Right ventricle myocardium inferior (tissue), 1 donor: ENCODE measurements at regions not wholly inside any gene's neighbourhood (a gene's known extent, or its start where the extent isn't known, plus 50 kb on each side); places are given as distances from the start of the nearest gene placed in this dataset.
"Not testable (repeated sequence)": the region's sequence is repeated elsewhere in the genome, so short reads cannot be mapped to it uniquely, and the experiment has no call there.

Source experiments
- ATAC-seq: fragments of 200-7000 bp; cut with Tn5 transposase; one replicate; pipeline ENCODE4 v1.9.1; 2020; ENCODE audit warnings: mild to moderate bottlenecking, moderate library complexity
- DNase-seq: peaks from one replicate; pipeline ENCODE4 v3.0.0; 2021; ENCODE audit errors: missing footprints
- intact Hi-C: fragments of 100-400 bp; cut with DNase I; formaldehyde crosslinking; loops from one replicate; pipeline ENCODE4 v1.11.0; 2022
- donor health status: DM: no; HTN: yes; CAD: no; lungs with severe emphysema.

DNA sequence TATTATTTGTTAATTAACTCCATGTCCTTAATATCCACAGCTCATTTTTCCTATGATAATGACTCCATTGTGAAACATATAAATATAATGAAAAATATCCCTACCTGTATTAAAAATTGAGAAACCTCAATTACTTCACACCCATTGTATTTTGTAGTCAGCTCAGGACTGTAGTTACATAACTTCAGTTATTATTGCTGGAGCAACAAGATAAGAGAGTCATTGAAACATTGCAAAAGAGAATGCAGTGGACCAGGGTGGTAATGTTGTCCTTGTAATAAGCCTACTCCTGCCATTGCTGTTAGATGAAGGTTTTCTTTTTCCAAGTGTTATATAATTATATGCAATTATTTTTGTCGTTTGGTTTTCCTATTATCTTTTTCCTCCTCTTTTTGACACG, 184.4 kb downstream of the PRL start:
- intact Hi-C loops = no loop called here
- ATAC-seq (peak; percentile 78), DNase-seq (no peak)

- no peak for DNase-seq
- peak; percentile 63 for ATAC-seq
Observed at GRCh38 chr6:22113026-22113766, 183.6 kb downstream of the PRL start.

DNA sequence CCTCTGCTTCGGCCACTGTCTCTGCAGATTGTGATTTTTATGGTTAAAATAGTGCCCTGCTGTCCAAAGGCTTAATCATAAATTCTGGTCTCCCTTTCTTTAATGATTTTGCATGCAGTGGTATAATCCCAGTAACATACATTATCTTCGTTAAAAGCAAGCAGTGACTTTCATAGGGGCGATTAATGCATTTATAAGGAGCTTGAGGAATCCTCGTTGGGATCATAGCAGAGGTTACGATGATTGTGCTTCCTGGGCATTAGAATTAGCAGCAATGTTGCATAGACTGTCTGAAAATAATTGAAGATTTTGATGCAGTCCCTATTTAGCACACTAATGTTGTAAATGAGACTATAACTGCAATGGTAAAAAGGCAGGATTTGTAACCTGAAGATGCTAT, 181.3 kb downstream of the PRL start:
- intact Hi-C loops = no loop called here
- DNase-seq (no peak), ATAC-seq (no peak)

More at GRCh38 chr6:22113026-22113766, 183.6 kb downstream of the PRL start:
- intact Hi-C loops = no loop called here

- intact Hi-C loops = no loop called here
- DNase-seq (no peak), ATAC-seq (no peak)
Observed at GRCh38 chr6:22117631-22118030, 179.2 kb downstream of the PRL start.

DNA sequence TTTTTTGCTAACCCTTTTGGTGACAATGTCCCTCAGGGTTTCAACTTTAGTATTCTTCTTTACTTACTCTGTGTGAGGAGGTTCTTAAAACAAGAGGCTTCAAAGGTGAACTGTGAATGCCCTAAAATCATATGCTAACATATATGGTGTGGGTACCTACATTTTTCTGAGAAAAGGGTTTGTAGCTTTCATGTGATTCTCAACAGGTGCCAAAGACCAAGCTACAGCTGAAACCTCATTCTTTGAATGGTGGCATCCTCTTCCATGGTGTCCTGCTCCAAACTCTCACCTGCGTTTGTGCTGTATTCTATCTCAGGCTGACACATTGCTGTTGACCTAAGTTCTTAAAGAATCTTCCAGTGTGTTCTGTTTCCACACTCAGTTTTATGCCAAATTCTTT, 177.3 kb downstream of the PRL start:
- ATAC-seq (no peak), DNase-seq (no peak)
- intact Hi-C loops = no loop called here

GRCh38 chr6:22124756-22125155, 172.1 kb downstream of the PRL start:
- DNase-seq (no peak), ATAC-seq (no peak)
- intact Hi-C loops = no loop called here

- DNase-seq = no peak
- no peak for ATAC-seq
- intact Hi-C loops = no loop called here
Observed at GRCh38 chr6:22126910-22127309, 169.9 kb downstream of the PRL start.

GRCh38 chr6:22129751-22130150, 167.1 kb downstream of the PRL start:
- ATAC-seq (no peak), DNase-seq (no peak)
- intact Hi-C loops = no loop called here

DNA sequence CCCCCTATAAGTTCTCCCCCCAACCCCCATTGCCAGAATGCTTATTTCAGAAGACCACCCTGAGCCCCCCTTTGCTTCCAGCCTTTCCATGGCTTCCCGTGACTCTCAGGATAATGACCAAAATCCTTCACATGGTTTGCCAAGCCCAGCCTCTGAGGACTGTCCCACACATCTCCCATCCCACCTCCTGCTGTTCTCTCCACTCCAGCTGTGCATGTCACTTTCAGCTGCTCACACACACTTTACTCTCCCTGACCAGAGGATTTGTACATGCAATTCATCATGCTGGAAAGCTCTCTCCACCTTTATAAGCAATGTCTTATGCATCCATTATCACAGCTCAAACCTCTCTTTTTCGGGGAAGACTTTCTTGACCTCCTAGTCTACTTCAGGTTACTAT, 164.2 kb downstream of the PRL start:
- ATAC-seq (no peak), DNase-seq (no peak)
- intact Hi-C loops = no loop called here

DNA sequence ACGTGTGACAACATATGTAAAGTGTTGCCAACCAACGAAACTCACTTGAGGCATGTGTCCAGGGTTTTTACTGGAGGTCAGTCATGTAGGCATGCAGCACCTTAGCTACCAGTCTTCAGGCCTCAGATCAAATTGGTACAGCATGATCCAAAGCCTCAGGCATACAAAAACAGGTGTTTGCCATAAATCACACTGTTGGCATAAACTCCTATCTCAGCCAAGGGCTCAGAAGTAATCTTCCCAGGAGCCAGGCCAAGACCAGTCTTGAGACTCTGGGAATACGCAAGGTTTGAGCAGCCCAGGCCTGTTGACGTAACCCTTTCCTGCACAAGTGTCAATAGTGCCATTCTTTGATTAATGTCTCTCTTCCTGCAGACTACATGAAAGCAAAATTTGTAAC, 163.5 kb downstream of the PRL start:
- ATAC-seq (no peak), DNase-seq (no peak)
- intact Hi-C loops = no loop called here

- DNase-seq (no peak), ATAC-seq (no peak)
- intact Hi-C loops = no loop called here
Observed at GRCh38 chr6:22134308-22134707, 162.5 kb downstream of the PRL start.

DNA sequence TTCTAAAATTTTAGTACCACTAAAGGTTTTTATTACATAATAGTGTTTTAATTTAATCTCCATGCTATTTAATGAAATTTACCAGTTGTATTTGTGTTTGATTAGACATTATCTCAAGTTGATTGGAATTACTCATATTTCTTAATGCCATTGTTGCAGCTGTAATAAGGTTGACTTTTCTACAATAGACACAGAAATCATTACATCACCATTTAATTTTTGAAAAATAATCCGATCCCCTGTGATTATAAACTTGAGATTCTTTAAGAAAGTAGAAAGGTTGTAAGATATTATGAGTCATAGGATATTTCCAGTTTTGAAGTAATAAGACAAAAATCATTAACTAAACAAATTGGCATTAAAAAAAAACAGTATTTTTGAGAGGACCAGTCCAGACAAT, 161.4 kb downstream of the PRL start:
- intact Hi-C loops = no loop called here
- no peak for DNase-seq
- ATAC-seq = no peak

- intact Hi-C loops = loop anchor here (10.0 kb wide), 3 partner anchors 156 to 684 kb away; no protein-coding TSS in a partner anchor
- DNase-seq, ATAC-seq: not testable (repeated sequence)
Observed at GRCh38 chr6:22140736-22141135, 156.1 kb downstream of the PRL start.

DNA sequence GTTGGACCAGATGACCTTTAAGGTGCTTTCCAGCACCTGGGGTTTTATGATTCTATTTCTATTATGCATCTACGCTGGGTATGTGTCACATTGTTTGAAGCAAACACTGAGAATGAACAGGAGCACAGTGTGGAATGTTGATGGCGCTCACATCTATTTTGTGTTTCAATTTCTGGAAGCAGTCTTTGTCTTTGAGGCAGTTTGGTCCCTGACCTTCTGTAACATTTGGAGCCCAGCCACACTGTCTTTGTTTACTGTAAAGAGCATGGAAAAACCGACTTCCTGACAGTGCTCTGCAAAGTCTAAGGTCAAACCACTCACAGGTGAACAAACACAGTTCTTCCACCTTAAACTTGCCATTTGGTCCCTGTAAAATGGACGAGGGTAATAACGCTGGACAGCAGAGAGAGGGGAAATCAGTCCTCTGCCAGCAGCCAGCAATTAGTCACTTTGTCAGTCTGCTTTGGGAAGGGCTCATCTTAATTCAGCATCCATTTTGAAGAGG, 155.5 kb downstream of the PRL start:
- DNase-seq (no peak), ATAC-seq (peak; percentile 59)
- intact Hi-C loops = loop anchor here (10.0 kb wide), 3 partner anchors 156 to 684 kb away; no protein-coding TSS in a partner anchor

DNA sequence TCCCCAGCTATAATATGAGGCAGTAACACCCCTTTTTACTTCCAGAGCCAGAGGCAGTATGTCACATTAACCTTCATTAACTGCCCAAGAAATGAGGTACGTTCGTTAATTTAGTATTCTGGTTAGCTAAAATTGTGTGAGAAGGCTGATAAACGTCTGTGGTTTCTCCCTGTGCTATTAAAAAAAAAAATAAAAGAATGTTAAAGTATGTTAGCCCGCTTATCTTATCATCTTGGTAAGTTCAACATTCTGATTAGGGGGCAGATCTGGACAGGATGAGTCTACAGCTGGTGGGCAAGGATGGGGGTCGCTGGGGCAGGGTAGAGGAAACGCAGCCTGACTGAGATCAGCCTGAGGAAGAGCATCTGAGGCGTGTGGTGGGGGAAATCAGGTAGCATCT, 154.0 kb downstream of the PRL start:
- intact Hi-C loops = loop anchor here (10.0 kb wide), 3 partner anchors 158 to 682 kb away; no protein-coding TSS in a partner anchor
- DNase-seq (no peak), ATAC-seq (no peak)

DNA sequence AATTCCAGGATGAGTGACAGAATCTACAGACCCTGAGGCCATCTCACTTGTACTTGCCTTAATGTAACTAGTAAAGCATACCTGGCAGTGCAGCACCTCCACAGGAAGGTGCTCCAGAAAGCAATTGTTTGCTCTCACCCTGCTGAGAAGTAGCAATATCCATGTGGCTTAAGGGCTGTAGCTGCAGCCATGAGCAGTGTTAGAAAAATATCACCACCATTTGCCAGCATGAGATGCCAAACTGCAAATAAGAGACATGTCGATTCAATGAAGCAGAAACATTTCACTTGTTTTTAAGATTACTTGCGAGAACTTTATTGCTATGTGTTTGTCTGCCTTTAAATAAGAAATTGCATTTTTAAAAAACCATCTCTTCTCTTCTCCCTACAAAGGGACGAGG, 151.5 kb downstream of the PRL start:
- ATAC-seq (no peak), DNase-seq (no peak)
- intact Hi-C loops = loop anchor here (5.0 to 10.0 kb wide), 6 partner anchors 78 to 679 kb away; partner anchors contain the start of gene SOX4

- intact Hi-C loops = loop anchor here (5.0 to 10.0 kb wide), 6 partner anchors 79 to 679 kb away; partner anchors contain the start of gene SOX4
- ATAC-seq (peak; percentile 29), DNase-seq (no peak)
Observed at GRCh38 chr6:22145823-22146677, 150.8 kb downstream of the PRL start.

DNA sequence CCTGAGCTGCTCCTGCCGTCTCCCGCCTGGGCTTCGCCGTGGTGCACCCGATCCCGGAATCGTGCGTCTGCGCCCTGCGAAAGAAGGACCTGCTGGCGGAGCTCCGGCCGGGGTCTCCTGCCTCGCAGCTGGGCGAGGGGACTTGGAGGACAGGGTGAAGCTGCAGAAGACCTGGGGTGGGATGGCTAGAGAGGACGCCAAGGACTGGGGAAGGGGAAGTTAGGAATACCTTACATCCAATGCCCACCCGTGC, 150.2 kb downstream of the PRL start:
- intact Hi-C loops = loop anchor here (5.0 to 10.0 kb wide), 6 partner anchors 79 to 678 kb away; partner anchors contain the start of gene SOX4
- DNase-seq = no peak
- ATAC-seq = no peak

DNA sequence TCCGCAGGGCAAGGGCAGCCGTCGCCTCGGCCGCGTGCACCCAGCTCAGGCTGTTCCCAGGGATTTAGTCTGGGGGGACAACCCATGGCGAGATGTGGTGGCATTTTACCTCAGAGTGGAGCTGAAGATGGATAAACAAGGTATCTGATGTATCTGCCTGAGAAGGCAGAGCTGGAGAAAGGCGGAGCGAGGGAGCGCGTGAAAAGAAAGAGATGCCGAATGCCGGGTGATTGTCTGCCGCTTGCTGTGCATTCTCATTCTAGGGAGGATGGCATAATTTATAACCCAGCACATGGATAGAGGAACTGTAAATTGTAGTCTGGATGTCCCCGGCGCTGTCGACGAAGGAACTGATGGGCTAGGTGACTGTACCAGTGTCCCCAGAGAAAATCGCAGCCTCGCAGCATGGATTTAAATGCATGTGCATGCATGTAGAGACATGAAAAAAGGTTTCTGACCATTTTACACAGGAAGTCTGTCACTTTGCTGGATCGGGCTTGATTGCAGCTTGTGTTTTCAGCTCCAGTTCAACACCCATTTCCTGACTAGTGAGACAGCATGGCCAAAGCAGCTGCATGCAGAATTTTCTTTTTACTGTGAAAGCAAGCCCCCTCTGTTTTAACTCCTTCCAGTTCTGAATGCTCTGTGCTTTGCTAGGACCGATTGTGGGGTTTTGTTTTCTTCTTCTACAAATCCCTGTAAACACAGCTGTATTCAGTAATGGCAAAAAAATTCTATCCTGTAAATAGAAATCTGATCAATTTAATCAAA, 149.7 kb downstream of the PRL start:
- intact Hi-C loops = loop anchor here (5.0 to 10.0 kb wide), 6 partner anchors 80 to 678 kb away; partner anchors contain the start of gene SOX4
- no peak for ATAC-seq
- no peak for DNase-seq
